Heart right ventricle (tissue), 16 donors: ENCODE measurements at regions not wholly inside any gene's neighbourhood (a gene's known extent, or its start where the extent isn't known, plus 50 kb on each side); places are given as distances from the start of the nearest gene placed in this dataset.
"Not testable (repeated sequence)": the region's sequence is repeated elsewhere in the genome, so short reads cannot be mapped to it uniquely, and the experiment has no call there.

ENCODE experiments used
- ATAC-seq, 8 donors: fragments of 200-7000 bp; cut with Tn5 transposase; one replicate each; pipeline ENCODE4 v1.9.1; 2020; ENCODE audit warnings: mild to moderate bottlenecking in 8 of 8, moderate library complexity in 8 of 8, moderate number of reproducible peaks in 1 of 8
- DNase-seq, 2 donors: peaks; one replicate each; pipeline ENCODE4 v3.0.0-alpha.2; 2020
- H3K27ac ChIP-seq, 10 donors: fragments of 200-600 bp; sonication (generic) in 2 of 10; one replicate each; pipeline versions ENCODE4 v1.5.0 to v1.8.0; 2020 to 2022; ENCODE audit warnings: mild to moderate bottlenecking in 3 of 10
- H3K27me3 ChIP-seq, 7 donors: fragments of 200-600 bp; one replicate each; pipeline ENCODE4 v1.8.0; 2021 to 2022; ENCODE audit warnings: mild to moderate bottlenecking in 2 of 7
- H3K36me3 ChIP-seq, 9 donors: fragments of 200-600 bp; sonication (generic) in 1 of 9; one replicate each; pipeline versions ENCODE4 v1.5.0 to v1.8.0; 2020 to 2022; ENCODE audit warnings: mild to moderate bottlenecking in 2 of 9
- H3K4me1 ChIP-seq, 9 donors: fragments of 200-600 bp; sonication (generic) in 1 of 9; one replicate each; pipeline versions ENCODE4 v1.5.0 to v1.8.0; 2020 to 2022; ENCODE audit warnings: mild to moderate bottlenecking in 4 of 9
- H3K4me3 ChIP-seq, 10 donors: fragments of 200-600 bp; sonication (generic) in 2 of 10; one replicate each; pipeline versions ENCODE4 v1.5.0 to v1.8.0; 2020 to 2022; ENCODE audit warnings: mild to moderate bottlenecking in 7 of 10, moderate library complexity in 2 of 10
- H3K9me3 ChIP-seq, 11 donors: fragments of 200-600 bp in 10 of 11; sonication (generic) in 2 of 11; one replicate each; pipeline versions ENCODE4 v1.5.0 to v1.8.0; 2013 to 2022; ENCODE audit warnings: mild to moderate bottlenecking in 2 of 11, control low read depth in 1 of 11, moderate library complexity in 1 of 11
- WGBS, 2 donors: extraction: QIAGEN DNeasy Blood & Tissue Kit; methylation state at CpG; one replicate each; pipeline ENCODE4 v1.1.7; 2013; ENCODE audit warnings: inconsistent platforms in 1 of 2; 5-methylcytosine and 5-hydroxymethylcytosine counted together
- intact Hi-C, 10 donors: fragments of 100-400 bp; cut with DNase I; formaldehyde crosslinking; loops; one replicate each; pipeline versions ENCODE4 v1.11.1 to v1.14.2; 2022
- TF ChIP-seq, protein P1 (sequence below), 9 donors: fragments of 200-600 bp; sonication (generic) in 2 of 9; IDR thresholded peaks; one replicate each; pipeline versions ENCODE4 v1.5.0 to v1.8.0; 2021 to 2022; ENCODE audit warnings: antibody characterized with exemption in 9 of 9, mild to moderate bottlenecking in 5 of 9, moderate library complexity in 1 of 9
- donor health status: Arrhythmogenic right ventricular cardiomyopathy.
- donor health status: ischemic (EF 13 %, LVEDD 7.1; RV severe dilation, severe dysfunction).
- donor health status: healthy with polysubstance abuse.
- donor health status: DM: no; HTN: yes; CAD: no.
- donor health status: DM: no; HTN: no; CAD: no.
- donor health status: ischemic (EF 25% LVEDD 6.9; RV normal size, moderate dysfunction).
- donor health status: ischemic (EF 25% LVEDD 5.7; RV mildly dilated, moderate dysfunction).
- donor health status: healthy.
- donor health status: DM: yes; HTN: yes; CAD: no.
- donor health status: Ischemic cardiomyopathy.
- donor health status: ischemic (EF 35%, LVEDD 5.7; RV mildly dilated, moderate dysfunction).
- donor health status: nonischemic (EF 11% LVEDD 7.7; RV severe dilation, severe dysfunction).
- donor health status: DM: yes; HTN: yes; CAD: no.
- donor health status: PGD.
- donor health status: ischemic (EF 29% LVEDD 5.4; RV normal size, mild dysfunction).
- donor health status: nonischemic (EF 23%, LVEDD 6.1; RV moderate dilation, normal function).

- H3K27me3 ChIP-seq, result peaks cover 0 to 5% (median 0%) of the 10 kb centered on the region in 7 donors
- 70 to 73% methylated on average over 2 of the region's 2 CpGs for WGBS, 2 donors
- TF ChIP-seq, protein P1, sequence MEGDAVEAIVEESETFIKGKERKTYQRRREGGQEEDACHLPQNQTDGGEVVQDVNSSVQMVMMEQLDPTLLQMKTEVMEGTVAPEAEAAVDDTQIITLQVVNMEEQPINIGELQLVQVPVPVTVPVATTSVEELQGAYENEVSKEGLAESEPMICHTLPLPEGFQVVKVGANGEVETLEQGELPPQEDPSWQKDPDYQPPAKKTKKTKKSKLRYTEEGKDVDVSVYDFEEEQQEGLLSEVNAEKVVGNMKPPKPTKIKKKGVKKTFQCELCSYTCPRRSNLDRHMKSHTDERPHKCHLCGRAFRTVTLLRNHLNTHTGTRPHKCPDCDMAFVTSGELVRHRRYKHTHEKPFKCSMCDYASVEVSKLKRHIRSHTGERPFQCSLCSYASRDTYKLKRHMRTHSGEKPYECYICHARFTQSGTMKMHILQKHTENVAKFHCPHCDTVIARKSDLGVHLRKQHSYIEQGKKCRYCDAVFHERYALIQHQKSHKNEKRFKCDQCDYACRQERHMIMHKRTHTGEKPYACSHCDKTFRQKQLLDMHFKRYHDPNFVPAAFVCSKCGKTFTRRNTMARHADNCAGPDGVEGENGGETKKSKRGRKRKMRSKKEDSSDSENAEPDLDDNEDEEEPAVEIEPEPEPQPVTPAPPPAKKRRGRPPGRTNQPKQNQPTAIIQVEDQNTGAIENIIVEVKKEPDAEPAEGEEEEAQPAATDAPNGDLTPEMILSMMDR (IDR thresholded peaks at IDR 0.05), result no peak
- ATAC-seq (peak in 1 of 8 donors; percentile 58), DNase-seq (no peak)
- no peaks in the 10 kb centered on the region for H3K9me3 ChIP-seq
- no peak overlapping the region for H3K4me3 ChIP-seq
- H3K4me1 ChIP-seq, result no peaks in the 10 kb centered on the region
- H3K36me3 ChIP-seq, result no peaks in the 10 kb centered on the region
- H3K27ac ChIP-seq, result no peak overlapping the region
- intact Hi-C loops, result no loop called here
These were observed 477.5 kb upstream of the CCDC196 start for GRCh38 chr14:66008631-66009030.

DNA sequence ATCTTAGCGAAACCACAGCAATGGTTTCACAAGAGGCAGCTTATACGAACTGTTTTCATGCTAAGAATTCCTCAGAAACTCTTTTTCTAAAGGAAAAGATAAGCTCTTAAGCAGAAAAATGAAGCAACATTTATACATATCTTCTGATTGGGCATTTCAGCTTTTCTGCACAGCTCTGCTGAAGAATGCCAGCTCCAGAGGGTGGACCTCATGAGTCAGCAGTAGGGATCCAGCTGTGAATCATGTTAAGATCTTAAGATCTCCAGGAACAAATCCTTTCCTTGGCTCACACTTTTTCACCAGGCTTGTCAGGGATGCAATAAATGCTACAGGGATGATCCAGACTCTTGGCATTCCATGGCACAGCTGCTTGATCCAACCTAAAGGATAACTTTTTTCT lies 477.1 kb upstream of the CCDC196 start:
- H3K36me3 ChIP-seq, result no peaks in the 10 kb centered on the region
- no peaks in the 10 kb centered on the region for H3K4me1 ChIP-seq
- 41 to 67% methylated on average over 2 of the region's 2 CpGs for WGBS, 2 donors
- H3K27me3 ChIP-seq, result peaks cover 0 to 6% (median 0%) of the 10 kb centered on the region in 7 donors
- H3K9me3 ChIP-seq, result no peaks in the 10 kb centered on the region
- H3K27ac ChIP-seq, result no peak overlapping the region
- H3K4me3 ChIP-seq, result no peak overlapping the region
- ATAC-seq (peak in 2 of 8 donors; percentile 48 to 52), DNase-seq (no peak)
- TF ChIP-seq, protein P1 (IDR thresholded peaks at IDR 0.05), result no peak
- intact Hi-C loops, result no loop called here

DNA sequence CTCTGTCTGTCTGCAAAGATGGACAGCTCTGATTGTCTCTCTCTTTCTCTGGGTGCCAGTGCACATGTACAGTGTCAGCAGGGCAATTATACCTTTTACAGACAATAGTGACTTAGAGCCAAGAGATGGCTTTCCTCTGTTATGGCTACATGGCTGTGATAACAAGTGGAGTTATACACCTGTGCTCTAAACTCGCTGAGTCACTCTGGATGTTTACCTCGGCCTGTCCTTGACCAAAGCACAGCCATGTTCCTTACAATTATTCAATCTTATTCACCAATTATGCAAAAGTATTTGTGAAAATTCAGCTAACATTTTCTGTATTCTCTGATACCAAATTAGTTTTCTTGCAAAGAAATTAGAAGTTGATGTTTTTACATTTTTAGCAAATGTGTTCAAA lies 475.5 kb upstream of the CCDC196 start:
- DNase-seq (no peak), ATAC-seq (no peak)
- no peaks in the 10 kb centered on the region for H3K9me3 ChIP-seq
- H3K27ac ChIP-seq, result no peak overlapping the region
- TF ChIP-seq, protein P1 (IDR thresholded peaks at IDR 0.05), result no peak
- peaks cover 0 to 7% (median 0%) of the 10 kb centered on the region in 7 donors for H3K27me3 ChIP-seq
- H3K4me3 ChIP-seq, result no peak overlapping the region
- intact Hi-C loops, result no loop called here
- 72 to 75% methylated on average over 2 of the region's 2 CpGs for WGBS, 2 donors
- H3K36me3 ChIP-seq, result no peaks in the 10 kb centered on the region
- H3K4me1 ChIP-seq, result no peaks in the 10 kb centered on the region

DNA sequence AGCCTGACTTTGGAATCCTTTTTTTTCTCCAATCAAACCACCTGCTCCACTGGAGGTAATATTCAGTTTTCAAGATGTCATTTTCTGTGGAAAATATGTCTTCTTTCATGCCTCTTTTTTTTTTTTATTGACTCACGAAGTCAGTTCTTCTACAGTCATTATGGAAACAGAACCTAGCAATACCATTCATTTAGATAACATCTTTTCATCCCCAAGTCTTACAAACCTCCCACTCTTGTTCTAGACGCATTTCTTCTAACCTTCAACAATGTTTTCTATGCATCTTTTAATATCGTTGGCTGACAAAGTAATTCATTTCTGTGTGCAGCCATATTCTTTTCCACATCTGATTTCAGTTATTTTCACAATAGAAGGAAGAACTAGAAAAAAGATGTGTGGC lies 474.3 kb upstream of the CCDC196 start:
- Histone ChIP-seq H3K4me3 (no peak overlapping the region), H3K4me1 (no peaks in the 10 kb centered on the region), H3K27ac (no peak overlapping the region), H3K9me3 (no peaks in the 10 kb centered on the region), H3K36me3 (no peaks in the 10 kb centered on the region), H3K27me3 (peaks cover 0 to 7% (median 0%) of the 10 kb centered on the region in 7 donors)
- DNase-seq (no peak), ATAC-seq (no peak)
- TF ChIP-seq, protein P1 (IDR thresholded peaks at IDR 0.05), result no peak
- WGBS, 2 donors, result 81% methylated on average over 3 of the region's 3 CpGs
- intact Hi-C loops, result no loop called here

GRCh38 chr14:66013607-66014006 lies 472.6 kb upstream of the CCDC196 start:
- ATAC-seq, H3K9me3 ChIP-seq, H3K27ac ChIP-seq, H3K27me3 ChIP-seq, DNase-seq, H3K36me3 ChIP-seq, H3K4me1 ChIP-seq, intact Hi-C loops, H3K4me3 ChIP-seq: not testable (repeated sequence)
- 52 to 63% methylated on average over 42 of the region's 42 CpGs for WGBS, 2 donors
